T-helper 1 cell (primary cell): ENCODE measurements at regions not wholly inside any gene's neighbourhood (a gene's known extent, or its start where the extent isn't known, plus 50 kb on each side); places are given as distances from the start of the nearest gene placed in this dataset.
"Not testable (repeated sequence)": the region's sequence is repeated elsewhere in the genome, so short reads cannot be mapped to it uniquely, and the experiment has no call there.

Experiments used
- DNase-seq, 5 donors: peaks; one replicate each; pipeline ENCODE4 v3.0.0-alpha.2; 2012 to 2020

- no peak for DNase-seq
Observed at GRCh38 chr6:167737205-167737830, 89.4 kb upstream of the AFDN start.

GRCh38 chr6:167738386-167738785 lies 88.3 kb upstream of the AFDN start:
- DNase-seq: no peak

GRCh38 chr6:167739721-167740475 lies 86.8 kb upstream of the AFDN start:
- no peak for DNase-seq

GRCh38 chr6:167742719-167743303 lies 83.9 kb upstream of the AFDN start:
- DNase-seq: no peak

GRCh38 chr6:167744681-167745669 lies 81.7 kb upstream of the AFDN start:
- DNase-seq: no peak

- no peak for DNase-seq
Observed at GRCh38 chr6:167745670-167746389, 80.9 kb upstream of the AFDN start.

GRCh38 chr6:167746390-167746907 lies 80.3 kb upstream of the AFDN start:
- DNase-seq: no peak

GRCh38 chr6:167746975-167747374 lies 79.7 kb upstream of the AFDN start:
- DNase-seq: no peak

GRCh38 chr6:167747645-167748044 lies 79.1 kb upstream of the AFDN start:
- DNase-seq: no peak

- no peak for DNase-seq
Observed at GRCh38 chr6:167748046-167748445, 78.7 kb upstream of the AFDN start.

GRCh38 chr6:167748458-167749379 lies 78.0 kb upstream of the AFDN start:
- no peak for DNase-seq

- DNase-seq: no peak
Observed at GRCh38 chr6:167750956-167751358, 75.8 kb upstream of the AFDN start.

- DNase-seq: no peak
Observed at GRCh38 chr6:167751579-167752115, 75.1 kb upstream of the AFDN start.

- not testable (repeated sequence) for DNase-seq
Observed at GRCh38 chr6:167753281-167753680, 73.4 kb upstream of the AFDN start.

GRCh38 chr6:167754691-167755090 lies 72.0 kb upstream of the AFDN start:
- DNase-seq: no peak

GRCh38 chr6:167755461-167755860 lies 71.2 kb upstream of the AFDN start:
- DNase-seq: no peak

- no peak for DNase-seq
Observed at GRCh38 chr6:167756597-167756996, 70.1 kb upstream of the AFDN start.

GRCh38 chr6:167757249-167757648 lies 69.5 kb upstream of the AFDN start:
- no peak for DNase-seq

- DNase-seq: no peak
Observed at GRCh38 chr6:167757821-167758220, 68.9 kb upstream of the AFDN start.

GRCh38 chr6:167758309-167759023 lies 68.2 kb upstream of the AFDN start:
- no peak for DNase-seq
